DOHH2 (cell line): ENCODE measurements at regions not wholly inside any gene's neighbourhood (a gene's known extent, or its start where the extent isn't known, plus 50 kb on each side); places are given as distances from the start of the nearest gene placed in this dataset.

Source experiments
- H3F3A ChIP-seq: fragments of 200-600 bp; sonication (generic), shearing (Covaris generic); 2 replicates; pipeline ENCODE4 v1.6.0; 2016; ENCODE audit warnings: antibody characterized with exemption, mild to moderate bottlenecking; ENCODE audit not compliant: control insufficient read depth, insufficient read depth
- H3K27ac ChIP-seq: fragments of 200-600 bp; sonication (generic); 2 replicates; pipeline ENCODE4 v1.5.1; 2014; ENCODE audit warnings: low read depth, mild to moderate bottlenecking, low read length, moderate library complexity
- H3K27me3 ChIP-seq: fragments of 200-600 bp; sonication (generic); 2 replicates; pipeline ENCODE4 v1.6.1; 2014; ENCODE audit warnings: mild to moderate bottlenecking, low read length, mixed read lengths; ENCODE audit not compliant: control insufficient read depth
- H3K36me3 ChIP-seq: fragments of 200-600 bp; sonication (generic); 2 replicates; pipeline ENCODE4 v1.6.1; 2014; ENCODE audit warnings: mild to moderate bottlenecking, low read length, moderate library complexity, mixed read lengths; ENCODE audit not compliant: control insufficient read depth
- H3K4me1 ChIP-seq: fragments of 200-600 bp; sonication (generic); 2 replicates; pipeline ENCODE4 v1.6.1; 2014; ENCODE audit warnings: mild to moderate bottlenecking, low read length, mixed read lengths; ENCODE audit not compliant: control insufficient read depth
- H3K4me2 ChIP-seq: fragments of 200-600 bp; sonication (generic); 2 replicates; pipeline ENCODE4 v1.6.0; 2014; ENCODE audit warnings: mild to moderate bottlenecking, low read length, moderate library complexity
- H3K4me3 ChIP-seq: fragments of 200-600 bp; sonication (generic); 2 replicates; pipeline ENCODE4 v1.5.1; 2014; ENCODE audit warnings: mild to moderate bottlenecking, low read length, mixed read lengths
- H3K79me2 ChIP-seq: fragments of 200-600 bp; sonication (generic); 2 replicates; pipeline ENCODE4 v1.6.1; 2014; ENCODE audit warnings: mild to moderate bottlenecking, low read length, mixed read lengths; ENCODE audit not compliant: control insufficient read depth
- H3K9me2 ChIP-seq: fragments of 200-600 bp; sonication (generic); replicated peaks from 2 replicates; pipeline ENCODE4 v1.6.1; 2014; ENCODE audit warnings: mild to moderate bottlenecking, low read length, mixed read lengths; ENCODE audit not compliant: control insufficient read depth
- H3K9me3 ChIP-seq: fragments of 200-600 bp; sonication (generic); 2 replicates; pipeline ENCODE4 v1.6.1; 2014; ENCODE audit warnings: antibody characterized with exemption, low read length, mixed read lengths; ENCODE audit not compliant: control insufficient read depth, insufficient read depth
- H4K20me1 ChIP-seq: fragments of 200-600 bp; sonication (generic); 2 replicates; pipeline ENCODE4 v1.6.0; 2014; ENCODE audit warnings: low read depth, mild to moderate bottlenecking, antibody characterized with exemption, low read length, moderate library complexity; ENCODE audit not compliant: control insufficient read depth, insufficient read depth
- EZH2phosphoT487 ChIP-seq: fragments of 200-600 bp; sonication (generic); IDR thresholded peaks from 2 replicates; pipeline ENCODE4 v1.6.1; 2017; ENCODE audit warnings: borderline replicate concordance, mild to moderate bottlenecking, antibody characterized with exemption, low read length, moderate library complexity, mixed read lengths
- TF ChIP-seq, protein P1 (sequence below): fragments of 200-600 bp; sonication (generic); IDR thresholded peaks from one replicate; pipeline ENCODE4 v1.5.1; 2014; ENCODE audit warnings: antibody characterized with exemption, mild to moderate bottlenecking, low read depth, low read length; ENCODE audit not compliant: poor library complexity, severe bottlenecking

DNA sequence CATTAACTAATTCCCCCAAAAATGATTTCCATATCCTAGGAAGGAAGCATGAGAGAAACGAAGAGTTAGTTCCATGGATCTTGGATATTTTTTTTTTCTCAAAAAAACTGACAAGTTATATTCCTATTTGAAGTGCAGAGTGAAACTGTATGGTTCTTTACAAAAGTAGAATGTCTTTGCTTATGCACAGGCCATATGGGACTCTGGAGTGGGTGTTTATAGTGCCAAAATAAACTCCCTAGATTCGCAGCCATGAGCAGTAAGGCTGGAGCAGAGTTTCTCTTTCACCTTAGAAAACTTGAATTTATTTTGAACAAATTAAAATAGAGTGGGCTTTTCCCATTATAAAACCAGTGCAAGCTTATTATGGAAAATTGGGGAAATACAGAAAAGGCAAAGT, 239.7 kb downstream of the PDCD6IP start:
- Histone ChIP-seq H3K4me3 (no peak overlapping the region), H3K9me3 (no peaks in the 10 kb centered on the region), H3K36me3 (no peaks in the 10 kb centered on the region), H3K27ac (no peak overlapping the region), H3K27me3 (no peaks in the 10 kb centered on the region), H3K4me1 (peaks cover 11% of the 10 kb centered on the region), H3K4me2 (no peak overlapping the region), H3K9me2 (no peaks in the 10 kb centered on the region), H3F3A (no peaks in the 10 kb centered on the region), H4K20me1 (no peaks in the 10 kb centered on the region), H3K79me2 (no peaks in the 10 kb centered on the region)
- TF ChIP-seq, protein P1, sequence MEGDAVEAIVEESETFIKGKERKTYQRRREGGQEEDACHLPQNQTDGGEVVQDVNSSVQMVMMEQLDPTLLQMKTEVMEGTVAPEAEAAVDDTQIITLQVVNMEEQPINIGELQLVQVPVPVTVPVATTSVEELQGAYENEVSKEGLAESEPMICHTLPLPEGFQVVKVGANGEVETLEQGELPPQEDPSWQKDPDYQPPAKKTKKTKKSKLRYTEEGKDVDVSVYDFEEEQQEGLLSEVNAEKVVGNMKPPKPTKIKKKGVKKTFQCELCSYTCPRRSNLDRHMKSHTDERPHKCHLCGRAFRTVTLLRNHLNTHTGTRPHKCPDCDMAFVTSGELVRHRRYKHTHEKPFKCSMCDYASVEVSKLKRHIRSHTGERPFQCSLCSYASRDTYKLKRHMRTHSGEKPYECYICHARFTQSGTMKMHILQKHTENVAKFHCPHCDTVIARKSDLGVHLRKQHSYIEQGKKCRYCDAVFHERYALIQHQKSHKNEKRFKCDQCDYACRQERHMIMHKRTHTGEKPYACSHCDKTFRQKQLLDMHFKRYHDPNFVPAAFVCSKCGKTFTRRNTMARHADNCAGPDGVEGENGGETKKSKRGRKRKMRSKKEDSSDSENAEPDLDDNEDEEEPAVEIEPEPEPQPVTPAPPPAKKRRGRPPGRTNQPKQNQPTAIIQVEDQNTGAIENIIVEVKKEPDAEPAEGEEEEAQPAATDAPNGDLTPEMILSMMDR: no peak
- no peak for TF ChIP-seq EZH2phosphoT487

DNA sequence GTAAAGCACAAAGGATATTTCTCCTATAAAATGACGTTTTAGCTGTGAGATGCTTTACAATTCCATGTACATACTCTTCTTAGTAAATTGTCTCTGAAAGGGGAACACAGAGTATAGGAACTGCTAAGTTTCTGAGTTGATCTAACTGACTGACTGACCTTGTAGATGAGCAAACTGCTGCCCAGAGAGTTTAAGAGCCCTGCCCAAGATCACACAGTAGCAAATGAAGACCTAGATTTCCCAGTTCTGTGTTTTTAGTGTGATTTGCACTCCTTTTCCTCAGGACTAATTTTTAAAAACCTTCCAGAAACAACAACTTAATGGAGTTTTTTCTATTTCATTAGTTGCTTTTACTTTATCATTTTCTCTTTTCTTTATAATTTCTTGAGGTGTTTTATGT, 247.7 kb downstream of the PDCD6IP start:
- H3K4me2 ChIP-seq: no peak overlapping the region
- H3K4me1 ChIP-seq: peaks cover 31% of the 10 kb centered on the region
- H3K36me3 ChIP-seq: no peaks in the 10 kb centered on the region
- H3K27ac ChIP-seq: no peak overlapping the region
- no peak overlapping the region for H3K4me3 ChIP-seq
- no peaks in the 10 kb centered on the region for H3K79me2 ChIP-seq
- no peaks in the 10 kb centered on the region for H3K9me3 ChIP-seq
- H3F3A ChIP-seq: no peaks in the 10 kb centered on the region
- TF ChIP-seq, protein P1: no peak
- TF ChIP-seq EZH2phosphoT487: no peak
- no peaks in the 10 kb centered on the region for H3K9me2 ChIP-seq
- no peaks in the 10 kb centered on the region for H3K27me3 ChIP-seq
- no peaks in the 10 kb centered on the region for H4K20me1 ChIP-seq

DNA sequence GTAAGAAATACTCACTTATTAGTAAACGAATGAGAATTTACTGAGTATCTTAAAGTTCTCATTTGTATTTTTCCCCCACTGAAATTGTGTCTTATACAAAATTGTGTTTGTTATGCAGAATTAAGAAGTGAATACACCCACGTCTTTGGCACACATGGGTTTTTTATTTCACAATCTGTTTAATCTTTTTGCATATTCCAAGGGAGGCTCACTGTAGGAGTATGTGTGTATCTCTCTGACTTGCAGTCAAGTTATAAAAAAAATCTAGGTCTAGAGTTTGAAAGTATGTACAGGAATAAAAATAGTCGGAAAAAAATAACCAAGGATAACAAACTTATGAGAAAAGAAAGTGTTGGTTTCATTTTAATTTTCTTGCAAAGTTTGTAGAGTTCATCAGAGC, 255.2 kb downstream of the PDCD6IP start:
- H3K27ac ChIP-seq: no peak overlapping the region
- H3K4me3 ChIP-seq: no peak overlapping the region
- no peaks in the 10 kb centered on the region for H3K27me3 ChIP-seq
- H3K79me2 ChIP-seq: no peaks in the 10 kb centered on the region
- H4K20me1 ChIP-seq: no peaks in the 10 kb centered on the region
- H3K36me3 ChIP-seq: no peaks in the 10 kb centered on the region
- H3K9me2 ChIP-seq: no peaks in the 10 kb centered on the region
- TF ChIP-seq, protein P1: no peak
- no peak for TF ChIP-seq EZH2phosphoT487
- no peaks in the 10 kb centered on the region for H3F3A ChIP-seq
- no peak overlapping the region for H3K4me2 ChIP-seq
- peaks cover 20% of the 10 kb centered on the region for H3K4me1 ChIP-seq
- no peaks in the 10 kb centered on the region for H3K9me3 ChIP-seq
